ENCODE measurements at regions not wholly inside any gene's neighbourhood (a gene's known extent, or its start where the extent isn't known, plus 50 kb on each side); places are given as distances from the start of the nearest gene placed in this dataset.

- TF ChIP-seq CTCF (IDR thresholded peaks at IDR 0.05; ENCODE audit: insufficient read depth, low read length, severe bottlenecking): no peak
- DNase-seq (ENCODE audit: low read depth) (no peak), FAIRE-seq (no peak)
- Histone ChIP-seq H3K36me3 (ENCODE audit: control insufficient read depth, insufficient read depth, low read length) (no peaks in the 10 kb centered on the region), H3K4me3 (ENCODE audit: low read depth, low read length) (no peak overlapping the region), H3K27me3 (ENCODE audit: control insufficient read depth, insufficient read depth, low read length) (no peaks in the 10 kb centered on the region)
Observed at GRCh38 chr6:4323322-4323721, 187.9 kb upstream of the ECI2 start.

- no peak for TF ChIP-seq CTCF (IDR thresholded peaks at IDR 0.05; ENCODE audit: insufficient read depth, low read length, severe bottlenecking)
- DNase-seq (ENCODE audit: low read depth) (peak; percentile 91), FAIRE-seq (no peak)
- Histone ChIP-seq H3K4me3 (ENCODE audit: low read depth, low read length) (no peak overlapping the region), H3K27me3 (ENCODE audit: control insufficient read depth, insufficient read depth, low read length) (no peaks in the 10 kb centered on the region), H3K36me3 (ENCODE audit: control insufficient read depth, insufficient read depth, low read length) (no peaks in the 10 kb centered on the region)
Observed at GRCh38 chr6:4322846-4323309, 187.5 kb upstream of the ECI2 start.

- TF ChIP-seq CTCF (IDR thresholded peaks at IDR 0.05; ENCODE audit: insufficient read depth, low read length, severe bottlenecking): no peak
- no peaks in the 10 kb centered on the region for H3K36me3 ChIP-seq (ENCODE audit: control insufficient read depth, insufficient read depth, low read length)
- no peak overlapping the region for H3K4me3 ChIP-seq (ENCODE audit: low read depth, low read length)
- FAIRE-seq (no peak), DNase-seq (ENCODE audit: low read depth) (no peak)
- no peaks in the 10 kb centered on the region for H3K27me3 ChIP-seq (ENCODE audit: control insufficient read depth, insufficient read depth, low read length)
Observed at GRCh38 chr6:4322134-4322845, 186.9 kb upstream of the ECI2 start.

GRCh38 chr6:4320860-4321259 lies 185.5 kb upstream of the ECI2 start:
- Histone ChIP-seq H3K27me3 (ENCODE audit: control insufficient read depth, insufficient read depth, low read length) (no peaks in the 10 kb centered on the region), H3K4me3 (ENCODE audit: low read depth, low read length) (no peak overlapping the region), H3K36me3 (ENCODE audit: control insufficient read depth, insufficient read depth, low read length) (no peaks in the 10 kb centered on the region)
- FAIRE-seq (no peak), DNase-seq (ENCODE audit: low read depth) (peak; percentile 98)
- TF ChIP-seq CTCF (IDR thresholded peaks at IDR 0.05; ENCODE audit: insufficient read depth, low read length, severe bottlenecking): no peak

DNA sequence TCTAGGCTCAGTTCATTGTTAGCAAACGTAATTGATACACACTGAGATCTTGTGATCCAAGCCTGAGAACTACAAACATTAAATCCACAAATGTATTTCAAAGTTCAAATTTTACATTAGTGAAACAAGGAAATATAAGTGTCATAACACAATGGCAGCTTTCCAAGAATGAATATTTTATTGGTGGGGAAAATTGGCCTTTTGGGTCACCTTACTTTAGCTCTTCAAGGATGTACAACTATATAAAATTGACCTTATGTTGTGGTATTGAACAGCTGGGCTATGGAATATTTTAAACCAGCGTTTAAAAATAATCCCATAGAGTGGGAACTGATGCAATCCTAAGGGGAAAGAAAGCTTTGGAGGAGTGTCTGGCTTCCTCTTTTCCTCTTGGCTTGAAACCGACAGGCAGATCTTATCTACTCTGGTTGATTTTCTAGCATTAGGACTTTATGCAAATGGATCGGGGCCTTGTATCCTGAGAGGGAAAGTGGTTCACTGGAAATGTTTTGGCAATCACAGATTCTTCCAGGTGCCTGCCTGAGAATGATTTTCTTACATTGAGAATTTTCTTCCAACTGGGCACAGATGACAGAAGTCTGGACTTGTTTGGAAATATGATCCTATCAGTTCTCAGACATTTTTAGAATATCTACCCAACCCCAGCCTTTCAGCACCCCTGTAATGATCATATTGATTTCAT lies 184.8 kb upstream of the ECI2 start:
- no peak for FAIRE-seq
- no peak overlapping the region for H3K4me3 ChIP-seq (ENCODE audit: low read depth, low read length)
- DNase-seq (ENCODE audit: low read depth): peak; percentile 86
- H3K27me3 ChIP-seq (ENCODE audit: control insufficient read depth, insufficient read depth, low read length): no peaks in the 10 kb centered on the region
- H3K36me3 ChIP-seq (ENCODE audit: control insufficient read depth, insufficient read depth, low read length): no peaks in the 10 kb centered on the region
- TF ChIP-seq CTCF (IDR thresholded peaks at IDR 0.05; ENCODE audit: insufficient read depth, low read length, severe bottlenecking): no peak

Measured in bronchial epithelial cell (primary cell).